GM21529 (cell line): ENCODE measurements at regions not wholly inside any gene's neighbourhood (a gene's known extent, or its start where the extent isn't known, plus 50 kb on each side); places are given as distances from the start of the nearest gene placed in this dataset.
A peak's percentile ranks its signal among the peaks of the same experiment; 100 is the strongest.
"Not testable (repeated sequence)": the region's sequence is repeated elsewhere in the genome, so short reads cannot be mapped to it uniquely, and the experiment has no call there.

Source experiments
- ATAC-seq: cut with Tn5 transposase; IDR thresholded peaks from one replicate; pipeline ENCODE4 v1.9.1; 2021; ENCODE audit not compliant: unreplicated experiment

DNA sequence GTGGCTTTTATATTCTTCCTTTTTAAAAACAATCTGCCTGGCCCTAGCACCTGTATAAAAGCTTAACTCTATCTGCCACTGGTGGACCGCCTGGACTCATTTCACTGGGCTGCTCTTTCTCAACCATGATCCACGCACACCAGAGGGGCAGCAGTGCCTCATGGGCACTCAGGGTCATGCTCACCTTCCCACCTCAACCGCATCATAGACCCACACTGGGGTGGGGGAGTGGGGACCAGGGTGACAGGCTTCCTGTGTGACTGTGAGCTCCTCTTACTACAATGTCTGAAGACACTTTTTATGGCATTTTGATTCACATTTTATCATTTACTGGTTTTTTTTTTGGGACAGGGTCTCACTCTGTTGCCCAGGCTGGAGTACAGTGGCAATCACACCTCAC, 4038.8 kb upstream of the TPTE start:
- not testable (repeated sequence) for ATAC-seq

DNA sequence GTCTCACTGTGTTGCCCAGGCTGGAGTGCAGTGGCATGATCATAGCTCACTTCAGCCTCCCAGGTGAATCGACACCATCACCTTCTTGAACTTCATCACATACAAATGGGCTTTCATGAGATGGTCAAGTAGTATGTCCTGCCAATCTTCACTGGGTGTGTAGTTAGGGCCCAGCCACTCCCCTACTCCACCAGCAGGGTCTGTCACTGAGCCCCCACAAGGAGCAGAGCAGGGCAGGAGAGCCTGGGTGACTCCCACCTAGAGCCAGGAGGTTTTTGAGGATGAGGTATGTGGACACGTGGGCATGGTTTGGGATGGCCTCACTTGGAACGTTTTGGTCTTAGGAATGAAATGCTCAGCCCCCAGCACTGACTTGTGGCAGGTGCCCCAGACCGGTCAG, 4037.7 kb upstream of the TPTE start:
- not testable (repeated sequence) for ATAC-seq

DNA sequence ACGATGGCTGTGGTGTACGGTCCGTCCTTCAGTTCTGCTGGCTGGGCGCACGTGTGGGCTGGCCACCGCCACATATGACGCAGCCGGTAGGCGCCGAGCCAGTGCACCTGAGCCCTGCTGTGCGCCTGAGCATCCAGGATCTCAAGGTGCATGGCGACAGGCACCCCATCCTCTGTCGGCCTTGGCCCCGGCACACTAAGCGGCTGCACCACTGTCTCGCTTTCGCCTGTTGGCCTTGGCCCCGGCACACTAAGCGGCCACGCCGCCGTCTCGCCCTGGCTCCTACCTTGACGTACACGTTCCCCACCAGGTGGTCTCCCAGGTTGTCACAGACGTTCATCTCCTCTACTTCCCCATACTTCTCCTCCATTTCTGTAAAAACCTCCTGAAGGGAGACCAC, 4034.6 kb upstream of the TPTE start:
- ATAC-seq, result not testable (repeated sequence)

DNA sequence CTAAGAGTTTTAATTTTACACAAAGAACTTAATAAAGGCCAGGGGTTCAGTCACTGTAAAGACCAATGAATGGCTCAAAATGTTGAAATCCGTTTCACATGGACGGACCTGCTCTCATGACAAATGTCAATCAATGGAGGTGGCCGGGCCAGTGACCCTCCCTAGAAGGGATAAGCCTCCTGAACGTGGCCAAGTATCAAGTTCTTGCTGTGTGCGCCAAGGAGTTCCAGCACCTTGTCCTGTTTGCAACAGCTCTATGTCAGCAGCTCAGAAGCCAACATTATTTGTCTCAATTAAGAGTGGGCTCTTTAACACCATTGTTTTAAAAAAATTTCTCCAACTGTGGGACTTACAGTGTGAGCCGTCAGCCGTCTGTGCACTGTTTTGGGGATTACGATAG, 4028.7 kb upstream of the TPTE start:
- not testable (repeated sequence) for ATAC-seq

DNA sequence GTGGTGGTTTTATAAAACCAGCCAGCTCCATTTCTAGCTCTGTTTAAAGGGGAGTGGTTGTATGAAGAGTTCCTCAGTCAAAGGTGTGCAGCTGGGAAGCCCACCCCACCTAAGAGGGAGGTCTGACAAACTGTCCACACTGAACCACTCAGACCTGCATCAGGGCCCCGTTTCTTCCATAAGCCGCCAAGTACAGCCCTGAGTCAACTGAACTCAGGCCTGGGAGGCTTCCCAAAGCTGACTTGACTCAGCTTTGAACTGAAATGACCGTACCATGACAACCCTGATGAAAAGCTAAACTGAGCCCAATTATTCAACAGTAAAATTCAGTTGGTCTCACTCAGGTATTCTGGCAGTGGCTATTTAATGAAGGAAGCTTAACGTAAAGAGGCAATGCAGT, 4027.4 kb upstream of the TPTE start:
- ATAC-seq, result not testable (repeated sequence)

DNA sequence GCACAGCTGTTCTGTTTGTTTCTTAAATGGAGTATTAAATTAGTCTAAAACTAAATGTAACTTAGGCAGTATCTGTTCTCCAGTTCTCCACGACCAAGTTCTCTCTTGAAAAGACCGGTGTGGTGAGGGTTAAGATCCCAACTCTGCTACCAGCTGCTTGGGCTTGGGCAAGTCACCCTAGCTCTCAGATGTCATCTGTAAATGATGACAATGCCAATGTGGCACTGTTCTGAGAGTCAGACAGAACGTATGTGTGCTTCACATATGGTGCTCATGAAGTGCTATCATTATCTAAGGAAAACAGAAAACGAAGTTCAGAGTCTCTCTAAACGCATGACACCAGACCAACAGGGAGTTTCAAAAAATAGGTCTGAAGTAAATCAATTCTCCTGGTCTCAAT, 4025.0 kb upstream of the TPTE start:
- not testable (repeated sequence) for ATAC-seq

DNA sequence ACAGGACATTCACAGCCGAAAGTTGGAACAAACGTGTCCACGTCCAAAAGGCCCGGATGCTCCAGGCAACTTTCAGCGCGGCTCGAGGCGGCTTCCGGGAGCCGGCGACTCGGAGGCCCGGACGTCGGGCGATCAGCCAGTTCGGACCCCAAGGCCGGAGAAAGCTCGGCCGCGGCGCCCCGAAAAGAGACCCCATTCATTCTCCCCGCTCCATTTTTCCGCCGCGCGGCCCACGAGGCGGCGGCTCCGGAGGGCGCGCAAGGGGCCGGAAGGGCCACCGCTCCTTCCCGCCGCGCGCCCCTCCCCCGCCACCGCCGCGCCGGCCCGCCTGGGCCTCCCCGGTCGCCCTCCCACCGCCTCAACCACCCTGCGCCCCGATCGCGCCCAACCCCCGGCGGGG, 4022.7 kb upstream of the TPTE start:
- ATAC-seq, result not testable (repeated sequence)

DNA sequence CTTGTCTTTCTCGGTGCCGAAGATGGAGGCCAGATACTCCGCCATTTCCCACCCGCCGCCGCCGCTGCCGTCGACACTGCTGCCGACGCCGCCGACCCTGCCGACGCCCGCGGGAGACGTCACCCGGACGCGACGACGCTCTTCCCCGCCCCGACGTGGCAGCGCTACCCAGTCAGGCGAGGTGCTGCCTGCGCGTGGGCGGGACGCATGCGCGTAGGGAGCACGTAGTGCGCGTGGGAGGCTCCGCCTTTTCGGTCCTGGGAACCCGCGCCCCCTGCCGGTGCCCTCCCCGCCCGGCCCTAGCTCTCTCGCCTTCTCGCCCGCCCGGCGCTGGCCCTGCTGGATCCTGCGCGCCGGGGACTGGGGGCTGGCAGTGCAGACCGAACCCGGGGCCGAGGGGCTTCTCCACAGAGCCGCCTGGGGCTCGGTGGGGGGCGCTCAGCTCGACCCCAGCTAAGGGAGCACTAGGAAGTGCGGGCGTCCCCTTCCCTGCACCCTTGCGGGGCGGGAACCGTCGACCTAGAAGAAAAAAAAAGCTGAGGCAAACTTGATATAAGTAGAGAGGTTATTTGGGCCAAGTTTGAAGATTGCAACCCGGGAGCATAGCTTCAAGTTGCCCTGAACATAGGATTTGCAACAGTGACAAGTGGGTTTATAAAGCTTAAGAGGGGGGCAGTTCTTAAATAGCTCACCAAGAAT, 4022.1 kb upstream of the TPTE start:
- not testable (repeated sequence) for ATAC-seq

DNA sequence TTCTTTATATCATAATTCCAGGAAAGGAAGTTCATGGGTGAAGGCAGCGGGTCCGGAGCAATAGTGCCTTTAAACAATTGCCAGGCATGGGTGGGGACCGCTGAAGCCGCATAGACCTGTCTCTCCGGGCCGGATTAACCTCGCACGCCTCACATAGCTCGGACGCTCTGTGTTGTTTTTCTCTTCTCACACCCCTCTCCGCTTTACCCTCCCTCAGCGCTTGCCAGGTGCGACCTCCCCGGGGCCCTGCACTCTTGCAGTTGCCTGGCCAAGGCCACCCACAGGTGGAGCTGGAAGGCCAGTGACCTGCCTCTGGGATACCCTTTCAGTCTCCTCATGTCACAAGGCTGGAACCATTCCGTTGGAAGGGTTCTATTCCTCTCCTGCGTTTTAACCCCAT, 4021.5 kb upstream of the TPTE start:
- not testable (repeated sequence) for ATAC-seq

DNA sequence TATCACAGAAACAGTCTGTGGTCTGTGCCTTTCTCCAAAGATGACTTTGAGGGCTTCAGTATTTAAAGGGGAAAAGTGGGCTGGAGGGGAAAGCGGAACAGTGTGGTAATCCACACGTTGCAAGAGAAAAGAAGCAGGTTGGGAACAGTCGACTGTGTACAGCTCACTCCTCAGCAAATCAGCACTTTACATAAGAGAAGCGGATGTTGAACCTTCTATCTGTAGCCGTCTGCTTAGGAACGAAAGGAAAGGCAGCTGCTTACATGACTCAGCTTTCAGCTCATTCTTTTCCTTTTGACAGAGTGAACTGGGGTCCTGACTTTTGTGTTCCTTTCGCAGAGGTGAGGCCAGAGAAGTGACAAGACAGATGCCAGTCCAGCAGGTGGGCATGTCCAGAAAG, 4020.7 kb upstream of the TPTE start:
- peak; percentile 64 for ATAC-seq

DNA sequence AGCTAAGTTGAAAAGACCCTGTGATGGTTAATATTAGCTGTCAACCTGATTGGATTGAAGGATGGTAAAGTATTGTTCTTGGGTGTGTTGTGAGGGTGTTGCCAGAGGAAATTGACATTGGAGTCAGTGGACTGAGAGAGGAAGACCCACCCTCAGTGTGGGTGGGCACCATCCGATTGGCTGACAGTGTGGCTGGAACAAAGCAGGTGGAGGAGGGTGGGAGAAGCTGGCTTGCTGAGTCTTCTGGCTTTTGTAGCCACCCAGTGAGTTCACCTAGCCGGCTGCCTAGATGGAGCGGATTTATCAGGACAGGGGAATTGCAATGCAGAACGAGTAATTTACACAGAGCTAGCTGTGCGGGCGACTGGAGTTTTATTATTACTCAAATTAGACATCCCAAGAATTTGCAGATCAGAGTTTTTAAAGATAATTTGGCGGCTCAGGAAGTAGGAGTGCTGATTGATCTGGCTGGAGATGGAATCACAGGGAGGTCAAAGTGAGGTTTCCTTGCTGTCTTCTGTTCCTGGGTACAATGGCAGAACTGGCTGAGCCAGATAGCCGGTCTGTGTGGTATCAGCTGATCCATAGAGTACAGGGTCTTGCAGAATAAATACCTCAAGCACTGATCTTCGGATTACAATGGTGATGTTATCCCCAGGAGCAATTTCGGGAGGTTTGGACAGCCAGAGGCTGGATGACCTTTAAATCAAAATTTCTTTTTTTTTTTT, 4015.1 kb upstream of the TPTE start:
- not testable (repeated sequence) for ATAC-seq

DNA sequence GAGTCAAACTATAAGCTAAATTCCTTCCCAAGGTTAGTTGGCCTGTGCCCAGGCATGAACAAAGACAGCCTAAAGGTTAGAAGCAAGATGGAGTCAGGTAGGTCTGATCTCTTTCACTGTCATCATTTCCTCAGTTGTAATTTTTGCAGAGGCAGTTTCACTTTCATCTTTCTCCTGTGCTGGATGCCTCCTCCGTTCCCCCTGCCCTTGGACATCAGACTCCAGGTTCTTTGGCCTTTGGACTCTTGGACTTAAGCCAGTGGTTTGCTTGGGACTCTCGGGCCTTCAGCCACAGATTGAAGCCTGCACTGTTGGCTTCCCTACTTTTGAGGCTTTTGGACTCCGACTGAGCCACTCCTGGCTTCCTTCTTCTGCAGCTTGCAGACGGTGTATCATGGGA, 4013.8 kb upstream of the TPTE start:
- not testable (repeated sequence) for ATAC-seq

DNA sequence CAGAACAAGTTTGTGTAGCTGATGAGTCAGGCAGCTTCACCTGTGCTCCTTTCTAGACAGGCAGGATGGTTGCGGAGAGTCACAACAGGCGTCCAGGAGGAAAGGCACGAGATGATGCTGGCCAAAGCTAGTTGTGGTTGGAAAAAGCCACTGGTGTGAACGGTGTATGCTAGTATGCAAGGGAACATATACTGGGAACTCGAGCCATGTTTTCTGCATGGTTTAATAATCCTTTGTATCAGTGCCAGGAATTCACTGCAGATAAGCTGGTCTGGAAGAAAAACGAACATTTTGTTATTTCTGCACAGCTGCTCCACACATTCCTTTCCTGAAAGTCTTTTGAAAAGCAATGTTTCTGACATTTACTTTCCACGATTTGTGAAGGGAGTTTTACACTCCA, 3999.6 kb upstream of the TPTE start:
- not testable (repeated sequence) for ATAC-seq

DNA sequence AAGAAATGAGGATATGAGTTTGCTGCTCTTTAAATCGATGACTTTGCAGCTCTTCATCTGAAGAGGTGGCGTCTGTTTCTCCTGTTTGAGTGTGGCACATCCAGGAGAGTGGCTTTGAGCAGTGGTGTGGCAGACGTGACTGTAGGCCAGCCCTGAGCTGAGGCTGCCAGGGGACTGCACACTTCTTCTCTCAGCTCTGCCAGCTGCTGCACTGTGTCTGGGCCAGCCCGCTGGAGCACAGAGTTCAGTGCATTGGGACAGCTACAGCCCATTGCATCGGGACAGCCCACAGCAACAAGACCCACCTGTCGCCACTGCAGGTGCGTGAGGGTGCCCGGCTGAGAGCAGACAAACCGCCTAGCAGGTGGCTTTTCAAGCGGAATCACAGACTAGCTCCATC, 3995.2 kb upstream of the TPTE start:
- ATAC-seq, result not testable (repeated sequence)

DNA sequence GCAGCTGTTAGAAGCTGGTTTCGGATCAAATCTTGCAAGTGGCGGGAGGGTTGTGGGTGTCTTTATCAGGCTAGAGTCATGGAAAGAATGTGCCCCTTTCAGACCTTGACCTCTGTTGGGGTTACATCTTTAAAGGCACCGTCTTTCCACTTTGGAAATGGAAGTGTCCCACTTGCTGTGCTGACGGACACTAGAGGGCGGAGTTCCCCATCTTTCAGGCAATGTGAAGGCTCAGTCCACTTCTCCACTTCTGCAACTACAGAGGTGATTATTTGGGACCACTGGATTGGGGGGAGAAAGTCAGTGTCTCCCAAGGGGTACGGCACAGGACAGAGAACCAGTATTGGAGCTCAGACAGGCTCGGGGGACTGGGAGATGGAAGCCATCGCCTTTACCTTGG, 3990.7 kb upstream of the TPTE start:
- ATAC-seq, result not testable (repeated sequence)

DNA sequence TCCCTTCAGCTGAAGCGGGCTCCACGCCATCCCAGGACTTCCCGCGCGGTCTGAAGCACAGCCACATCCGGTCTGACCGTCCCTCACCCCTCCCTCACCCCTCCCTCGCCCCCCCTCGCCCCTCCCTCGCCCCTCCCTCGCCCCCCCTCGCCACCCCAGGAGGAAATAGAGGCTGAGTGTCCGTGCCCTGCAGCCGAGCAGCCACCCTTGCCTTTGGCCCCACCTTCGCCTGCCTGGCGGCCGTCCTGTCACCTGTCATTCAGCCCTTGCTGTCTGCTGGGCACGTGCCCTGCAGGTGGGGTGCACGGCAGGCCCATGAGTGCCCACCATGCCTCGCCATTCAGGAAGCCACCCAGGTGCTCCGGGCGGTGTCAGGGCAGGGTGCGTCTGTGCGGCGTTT, 3988.1 kb upstream of the TPTE start:
- not testable (repeated sequence) for ATAC-seq

DNA sequence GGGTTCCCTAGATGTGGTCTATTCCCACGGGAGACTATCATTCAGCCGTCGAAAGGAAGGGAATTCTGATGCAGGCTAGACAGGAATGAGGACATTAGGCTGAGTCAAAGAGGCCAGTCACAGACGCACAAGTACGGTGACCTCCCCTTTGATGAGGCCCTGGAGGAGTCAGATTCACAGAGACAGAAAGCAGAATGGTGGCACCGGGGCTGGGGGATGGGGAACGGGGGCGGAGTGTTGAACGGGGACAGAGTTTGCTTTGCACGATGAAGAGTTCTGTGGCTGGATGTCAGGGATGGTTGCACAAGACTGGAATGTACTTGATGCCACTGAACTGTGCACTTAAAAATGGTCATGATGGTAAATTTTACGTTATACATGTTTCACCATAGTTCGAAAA, 3983.1 kb upstream of the TPTE start:
- ATAC-seq, result not testable (repeated sequence)

DNA sequence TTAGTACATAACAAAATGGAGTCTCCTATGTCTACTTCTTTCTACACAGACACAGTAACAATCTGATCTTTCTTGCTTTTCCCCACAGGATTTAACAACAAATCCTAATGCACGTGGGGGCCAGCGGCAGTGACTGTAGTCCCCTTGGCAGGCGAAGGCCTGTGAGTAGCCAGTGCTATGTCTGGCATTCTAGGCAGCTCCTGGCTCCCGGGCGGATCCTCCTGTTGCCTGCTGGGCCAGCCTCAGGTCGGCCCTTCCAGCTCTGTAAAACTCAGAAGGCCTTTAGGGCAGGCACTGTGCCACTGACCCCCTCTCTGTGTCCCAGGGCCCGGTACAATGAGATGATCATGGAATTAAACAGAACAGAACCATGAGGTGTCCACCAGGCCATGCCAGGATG, 3981.7 kb upstream of the TPTE start:
- ATAC-seq, result not testable (repeated sequence)

DNA sequence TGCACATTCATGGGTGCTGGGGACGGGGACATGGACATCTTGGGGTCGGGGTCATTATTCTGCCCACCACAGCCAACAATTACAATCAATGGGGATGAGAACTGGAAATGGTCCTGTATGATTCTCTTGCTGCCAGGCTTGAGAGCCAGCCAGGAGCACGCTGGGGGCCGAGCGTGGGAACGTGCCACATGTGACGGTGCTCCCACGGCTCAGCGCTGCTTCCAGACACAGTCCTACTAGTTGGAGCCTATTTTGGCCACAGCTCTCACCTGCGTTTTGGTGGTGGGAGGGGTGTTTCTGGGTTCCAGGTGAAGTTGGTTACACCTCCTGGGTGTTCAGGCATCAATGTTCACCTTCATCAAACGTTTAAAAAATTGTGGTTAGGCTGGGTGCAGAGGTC, 3980.3 kb upstream of the TPTE start:
- not testable (repeated sequence) for ATAC-seq

DNA sequence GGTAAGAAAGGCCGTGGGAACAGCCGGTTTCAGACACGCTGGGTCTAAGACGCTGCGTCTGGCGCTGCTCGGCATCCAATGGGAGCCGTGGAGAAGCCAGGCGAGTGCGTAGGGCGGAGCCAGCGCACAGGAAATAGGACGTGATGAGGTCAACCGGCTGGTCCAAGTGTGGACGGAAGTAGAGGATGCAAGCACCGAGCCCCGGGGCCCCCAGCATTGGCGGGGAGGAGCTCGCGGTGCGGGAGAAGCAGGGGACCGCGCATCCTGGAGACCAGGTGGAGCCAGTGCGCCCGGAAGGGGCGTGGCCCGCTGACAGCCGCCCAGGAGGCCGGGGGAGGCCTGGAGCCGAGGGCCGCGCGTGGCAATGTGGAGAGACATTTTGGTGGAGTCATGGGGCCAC, 3976.1 kb upstream of the TPTE start:
- ATAC-seq, result not testable (repeated sequence)

DNA sequence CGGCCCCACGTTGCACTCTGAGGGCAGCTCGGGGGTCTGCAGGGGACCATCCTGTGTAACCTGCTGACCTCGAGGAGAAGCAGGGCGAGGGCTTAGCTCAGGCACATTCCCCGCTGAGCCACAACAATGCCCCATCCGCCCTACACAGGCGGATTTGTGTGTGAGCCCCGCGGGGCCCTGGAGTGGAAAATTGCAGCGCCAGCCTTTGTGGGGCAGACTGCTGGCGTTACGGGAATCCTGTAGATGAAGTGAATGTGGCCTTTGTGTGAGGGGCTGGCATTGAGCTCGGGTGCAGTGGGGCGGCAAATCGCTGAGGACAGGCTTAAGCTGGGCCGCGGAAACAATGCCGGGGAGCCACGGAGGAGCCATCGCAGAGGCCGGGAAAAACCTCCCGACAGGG, 3970.3 kb upstream of the TPTE start:
- not testable (repeated sequence) for ATAC-seq
